ENCODE measurements at regions not wholly inside any gene's neighbourhood (a gene's known extent, or its start where the extent isn't known, plus 50 kb on each side); places are given as distances from the start of the nearest gene placed in this dataset.

DNA sequence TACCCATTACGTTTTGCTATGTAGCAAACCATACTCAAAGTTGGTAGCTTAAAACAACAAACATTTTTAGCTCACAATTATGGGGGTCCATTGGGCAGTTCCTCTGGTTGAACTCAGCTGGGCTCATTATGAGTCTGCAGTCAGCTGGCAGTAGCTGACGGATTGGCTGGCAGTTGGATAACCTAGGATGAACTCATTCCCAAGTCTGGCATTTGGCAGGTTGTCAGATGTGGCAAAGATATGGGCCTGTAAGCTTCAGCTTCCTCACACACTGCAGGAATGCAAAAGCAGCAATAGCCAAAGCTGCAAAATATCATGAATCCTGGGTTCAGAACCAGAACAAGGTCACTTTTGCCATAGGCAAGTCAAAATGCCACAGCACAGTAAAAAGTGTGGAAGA lies 412.2 kb upstream of the SORCS1 start:
- no peaks in the 10 kb centered on the region for H3K27me3 ChIP-seq
- DNase-seq: no peak
- no peak overlapping the region for H3K27ac ChIP-seq
- TF ChIP-seq, protein P1, sequence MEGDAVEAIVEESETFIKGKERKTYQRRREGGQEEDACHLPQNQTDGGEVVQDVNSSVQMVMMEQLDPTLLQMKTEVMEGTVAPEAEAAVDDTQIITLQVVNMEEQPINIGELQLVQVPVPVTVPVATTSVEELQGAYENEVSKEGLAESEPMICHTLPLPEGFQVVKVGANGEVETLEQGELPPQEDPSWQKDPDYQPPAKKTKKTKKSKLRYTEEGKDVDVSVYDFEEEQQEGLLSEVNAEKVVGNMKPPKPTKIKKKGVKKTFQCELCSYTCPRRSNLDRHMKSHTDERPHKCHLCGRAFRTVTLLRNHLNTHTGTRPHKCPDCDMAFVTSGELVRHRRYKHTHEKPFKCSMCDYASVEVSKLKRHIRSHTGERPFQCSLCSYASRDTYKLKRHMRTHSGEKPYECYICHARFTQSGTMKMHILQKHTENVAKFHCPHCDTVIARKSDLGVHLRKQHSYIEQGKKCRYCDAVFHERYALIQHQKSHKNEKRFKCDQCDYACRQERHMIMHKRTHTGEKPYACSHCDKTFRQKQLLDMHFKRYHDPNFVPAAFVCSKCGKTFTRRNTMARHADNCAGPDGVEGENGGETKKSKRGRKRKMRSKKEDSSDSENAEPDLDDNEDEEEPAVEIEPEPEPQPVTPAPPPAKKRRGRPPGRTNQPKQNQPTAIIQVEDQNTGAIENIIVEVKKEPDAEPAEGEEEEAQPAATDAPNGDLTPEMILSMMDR (IDR thresholded peaks at IDR 0.05): no peak
- TF ChIP-seq POLR2A (IDR thresholded peaks at IDR 0.05): no peak
- no peaks in the 10 kb centered on the region for H3K4me1 ChIP-seq
- H3K9me3 ChIP-seq: no peaks in the 10 kb centered on the region
- H3K36me3 ChIP-seq: no peaks in the 10 kb centered on the region
- intact Hi-C loops (cut with DNase I; ENCODE audit: low total_unique reads): no loop called here
- no peak overlapping the region for H3K4me3 ChIP-seq

GRCh38 chr10:107565014-107565413 lies 400.5 kb upstream of the SORCS1 start:
- no peak overlapping the region for H3K27ac ChIP-seq
- intact Hi-C loops (cut with DNase I; ENCODE audit: low total_unique reads): no loop called here
- no peaks in the 10 kb centered on the region for H3K27me3 ChIP-seq
- TF ChIP-seq, protein P1 (IDR thresholded peaks at IDR 0.05): no peak
- TF ChIP-seq POLR2A (IDR thresholded peaks at IDR 0.05): no peak
- no peak overlapping the region for H3K4me3 ChIP-seq
- H3K36me3 ChIP-seq: no peaks in the 10 kb centered on the region
- no peaks in the 10 kb centered on the region for H3K4me1 ChIP-seq
- no peak for DNase-seq
- H3K9me3 ChIP-seq: no peaks in the 10 kb centered on the region

- no peak for DNase-seq
- Histone ChIP-seq H3K27me3 (no peaks in the 10 kb centered on the region), H3K36me3 (no peaks in the 10 kb centered on the region), H3K4me3 (no peak overlapping the region), H3K27ac (no peak overlapping the region), H3K9me3 (no peaks in the 10 kb centered on the region), H3K4me1 (no peaks in the 10 kb centered on the region)
- intact Hi-C loops (cut with DNase I; ENCODE audit: low total_unique reads): no loop called here
- TF ChIP-seq, protein P1 (IDR thresholded peaks at IDR 0.05): no peak
- no peak for TF ChIP-seq POLR2A (IDR thresholded peaks at IDR 0.05)
These were observed 396.7 kb upstream of the SORCS1 start for GRCh38 chr10:107561136-107561650.

DNA sequence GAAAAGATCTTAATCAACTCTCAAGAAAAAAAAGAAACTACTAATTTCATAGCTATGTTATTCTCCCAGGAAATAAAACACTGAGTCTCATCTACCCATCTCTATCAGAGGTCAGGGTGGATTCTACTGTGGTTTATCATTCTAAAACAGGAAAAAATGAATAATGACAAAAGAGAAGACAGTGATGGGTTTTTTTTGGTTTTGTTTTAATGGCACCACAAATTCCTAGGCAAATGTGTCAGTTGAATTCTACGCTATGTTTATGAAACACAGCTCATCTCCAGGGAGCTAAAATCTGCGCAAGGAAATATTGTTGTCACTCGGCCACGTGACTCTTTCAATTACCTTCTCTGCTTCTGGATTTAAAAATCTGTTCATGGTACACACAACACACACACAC lies 393.4 kb upstream of the SORCS1 start:
- intact Hi-C loops (cut with DNase I; ENCODE audit: low total_unique reads): no loop called here

DNA sequence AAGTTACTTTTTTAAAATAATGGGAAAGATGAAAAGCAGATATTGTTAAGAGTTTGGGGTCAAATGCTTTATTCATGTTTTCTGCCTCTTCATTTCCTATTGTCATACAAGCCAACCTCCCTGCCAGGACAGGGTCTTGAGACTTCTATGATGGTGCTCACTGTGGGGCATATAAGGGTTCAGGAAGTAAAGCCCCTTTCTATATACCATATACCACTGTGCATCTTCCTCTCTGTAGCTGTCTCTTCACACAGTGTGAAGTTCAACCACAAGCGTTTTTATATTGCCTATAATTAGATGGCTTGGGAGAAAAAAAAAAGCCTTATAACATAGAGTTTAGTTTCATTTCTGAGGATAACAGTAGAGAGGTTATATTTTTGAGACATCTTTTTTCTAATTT lies 389.8 kb upstream of the SORCS1 start:
- H3K4me3 ChIP-seq: no peak overlapping the region
- no peaks in the 10 kb centered on the region for H3K9me3 ChIP-seq
- intact Hi-C loops (cut with DNase I; ENCODE audit: low total_unique reads): no loop called here
- H3K36me3 ChIP-seq: no peaks in the 10 kb centered on the region
- no peak for TF ChIP-seq POLR2A (IDR thresholded peaks at IDR 0.05)
- TF ChIP-seq, protein P1 (IDR thresholded peaks at IDR 0.05): no peak
- no peak for DNase-seq
- no peaks in the 10 kb centered on the region for H3K4me1 ChIP-seq
- no peaks in the 10 kb centered on the region for H3K27me3 ChIP-seq
- no peak overlapping the region for H3K27ac ChIP-seq

More for the DNA sequence above, 393.4 kb upstream of the SORCS1 start:
- Histone ChIP-seq H3K36me3 (no peaks in the 10 kb centered on the region), H3K9me3 (no peaks in the 10 kb centered on the region), H3K27me3 (no peaks in the 10 kb centered on the region), H3K4me1 (no peaks in the 10 kb centered on the region), H3K4me3 (no peak overlapping the region), H3K27ac (no peak overlapping the region)
- no peak for DNase-seq
- TF ChIP-seq, protein P1 (IDR thresholded peaks at IDR 0.05): no peak
- no peak for TF ChIP-seq POLR2A (IDR thresholded peaks at IDR 0.05)

All from uterus (tissue), 3 donors.